NCI-H526 treated with DMSO at 0.1 percent for 48 hours (cell line): ENCODE measurements at regions not wholly inside any gene's neighbourhood (a gene's known extent, or its start where the extent isn't known, plus 50 kb on each side); places are given as distances from the start of the nearest gene placed in this dataset.

Experiments
- DNase-seq: peaks from one replicate; lab custom pipeline; 2025; lab: John Stamatoyannopoulos, UW

GRCh38 chr2:19846567-19846966, 55.2 kb downstream of the TTC32 start:
- DNase-seq, result no peak

GRCh38 chr2:19846030-19846429, 55.8 kb downstream of the TTC32 start:
- no peak for DNase-seq

GRCh38 chr2:19845323-19845920, 56.4 kb downstream of the TTC32 start:
- DNase-seq, result no peak

- no peak for DNase-seq
Observed at GRCh38 chr2:19844750-19845149, 57.0 kb downstream of the TTC32 start.

- no peak for DNase-seq
Observed at GRCh38 chr2:19843992-19844515, 57.7 kb downstream of the TTC32 start.

- DNase-seq, result no peak
Observed at GRCh38 chr2:19841918-19842693, 59.7 kb downstream of the TTC32 start.

GRCh38 chr2:19839438-19839837, 62.3 kb downstream of the TTC32 start:
- DNase-seq, result no peak

- DNase-seq, result no peak
Observed at GRCh38 chr2:19838616-19839015, 63.2 kb downstream of the TTC32 start.

GRCh38 chr2:19837235-19837766, 64.5 kb downstream of the TTC32 start:
- DNase-seq, result no peak

- DNase-seq, result no peak
Observed at GRCh38 chr2:19835781-19836281, 66.0 kb downstream of the TTC32 start.

- no peak for DNase-seq
Observed at GRCh38 chr2:19833978-19834377, 67.8 kb downstream of the TTC32 start.

GRCh38 chr2:19829672-19830071, 72.1 kb downstream of the TTC32 start:
- no peak for DNase-seq

GRCh38 chr2:19826874-19827273, 74.9 kb downstream of the TTC32 start:
- no peak for DNase-seq

GRCh38 chr2:19823507-19823906, 78.3 kb downstream of the TTC32 start:
- DNase-seq, result no peak

GRCh38 chr2:19819097-19820065, 82.4 kb downstream of the TTC32 start:
- no peak for DNase-seq

- no peak for DNase-seq
Observed at GRCh38 chr2:19818543-19818942, 83.2 kb downstream of the TTC32 start.

GRCh38 chr2:19818039-19818438, 83.7 kb downstream of the TTC32 start:
- no peak for DNase-seq

GRCh38 chr2:19815746-19816145, 86.0 kb downstream of the TTC32 start:
- DNase-seq, result no peak

- DNase-seq, result no peak
Observed at GRCh38 chr2:19812166-19812565, 89.6 kb downstream of the TTC32 start.

GRCh38 chr2:19811186-19811585, 90.6 kb downstream of the TTC32 start:
- DNase-seq, result no peak

- DNase-seq, result no peak
Observed at GRCh38 chr2:19810637-19811036, 91.1 kb downstream of the TTC32 start.

- DNase-seq, result no peak
Observed at GRCh38 chr2:19810148-19810547, 91.6 kb downstream of the TTC32 start.
